NCI-H460 (cell line): ENCODE measurements at regions not wholly inside any gene's neighbourhood (a gene's known extent, or its start where the extent isn't known, plus 50 kb on each side); places are given as distances from the start of the nearest gene placed in this dataset.

Experiments used
- DNase-seq: peaks from one replicate; pipeline ENCODE4 v3.0.0-alpha.2; 2016; ENCODE audit warnings: low read depth; ENCODE audit errors: extremely low read depth

DNA sequence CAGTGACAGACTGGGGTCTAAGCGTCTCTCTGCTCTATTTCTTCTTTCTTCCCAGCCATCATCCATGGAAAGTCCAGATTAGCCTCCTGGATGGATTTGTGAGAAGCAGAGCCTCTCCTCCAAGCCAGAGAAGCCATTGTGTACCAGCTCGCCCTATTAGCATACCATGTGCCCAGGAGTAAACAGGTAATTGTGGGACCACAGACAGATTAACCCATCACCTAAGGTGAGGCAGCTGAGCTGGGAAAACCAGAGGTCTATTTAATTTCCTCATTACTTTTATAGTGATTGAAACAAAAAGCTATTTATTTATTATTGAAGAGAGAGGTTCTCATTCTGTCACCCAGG lies 54.7 kb upstream of the NT5C1B start:
- no peak for DNase-seq

DNA sequence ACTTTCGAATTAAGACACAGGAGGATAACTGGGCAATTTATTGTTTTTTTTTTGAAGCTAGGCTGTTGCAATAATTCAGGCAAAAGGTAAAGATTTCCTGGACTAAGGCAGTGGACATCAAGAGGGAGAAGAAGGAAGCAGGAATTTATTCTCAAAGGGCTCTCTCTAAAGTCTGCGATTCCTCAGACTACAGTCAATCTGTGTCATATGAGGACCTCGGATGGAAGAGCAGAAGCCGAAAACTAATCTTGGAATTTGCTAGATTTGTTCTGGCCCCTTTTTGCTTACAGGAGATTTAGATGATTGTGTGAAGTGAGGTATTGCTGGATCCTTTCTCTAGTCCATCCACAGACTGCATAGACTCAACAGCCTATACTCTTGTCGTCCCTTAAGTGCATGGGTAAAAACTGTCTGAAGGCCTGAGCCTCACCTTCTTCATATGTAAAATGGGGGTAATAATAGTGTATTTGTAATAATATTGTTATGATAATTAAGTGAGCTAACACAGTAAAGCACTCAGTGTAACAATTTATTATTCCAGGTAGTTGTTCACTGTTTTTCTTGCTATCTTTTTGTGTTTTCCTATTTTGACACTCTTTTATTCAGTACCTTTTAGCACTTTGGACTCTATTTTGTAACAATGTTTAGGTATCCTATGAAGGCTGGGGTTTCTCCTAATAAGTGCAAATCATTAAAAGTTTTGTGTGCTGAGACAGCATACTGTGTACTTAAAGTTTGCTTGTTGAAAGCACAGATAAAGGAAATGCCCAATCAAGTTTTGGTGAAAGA lies 54.2 kb upstream of the NT5C1B start:
- DNase-seq, result no peak

DNA sequence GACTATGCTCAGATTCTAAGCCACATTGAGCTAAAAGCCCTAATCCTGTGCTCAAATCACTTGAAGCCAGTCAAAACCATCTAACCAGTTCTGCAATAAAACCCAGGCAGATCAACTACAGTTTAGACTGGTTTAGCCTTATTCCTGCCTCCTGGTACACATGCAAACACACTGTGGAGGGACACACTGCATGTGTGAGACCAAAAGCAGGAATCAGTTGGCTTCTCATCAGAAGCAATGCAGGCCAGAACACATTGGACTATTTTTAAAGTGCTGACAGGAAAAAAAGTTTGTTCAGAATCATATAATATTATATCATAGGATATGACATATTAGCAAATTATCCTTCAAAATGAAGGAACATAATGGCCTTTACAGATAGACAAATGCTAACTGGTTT lies 52.5 kb upstream of the NT5C1B start:
- DNase-seq, result no peak

DNA sequence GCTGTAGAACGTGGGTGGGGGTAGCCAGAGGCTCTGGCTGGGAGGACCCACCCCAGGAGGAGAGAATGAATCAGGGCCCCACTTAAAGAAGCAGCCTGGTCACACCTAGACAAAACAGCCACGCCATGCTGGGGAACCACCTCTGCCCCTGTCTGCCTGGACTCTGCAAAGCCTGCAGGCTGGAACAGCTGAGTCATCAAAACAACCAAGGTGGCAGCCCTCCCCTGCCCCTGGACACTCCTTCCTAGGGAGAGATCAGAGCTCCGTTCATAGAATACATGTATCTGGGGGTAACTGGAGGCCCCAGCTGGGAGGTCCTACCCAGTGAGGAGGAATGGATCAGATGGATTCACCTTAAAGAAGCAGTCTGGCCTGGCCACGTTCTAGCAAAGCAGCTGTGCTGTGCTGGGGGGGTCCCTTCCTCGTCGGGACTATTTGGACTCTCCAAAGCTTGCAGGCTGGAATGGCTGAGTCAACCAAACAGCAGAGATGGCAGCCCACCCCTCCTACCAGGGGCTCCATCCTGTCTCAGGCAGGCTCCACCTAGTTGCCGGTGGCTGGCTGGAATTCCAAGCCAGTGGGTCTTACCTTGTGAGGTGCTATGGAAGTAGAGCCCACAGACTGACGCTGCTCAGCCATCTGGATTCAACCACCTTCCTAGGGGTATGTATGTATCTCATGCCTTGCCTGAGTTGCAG lies 50.5 kb upstream of the NT5C1B start:
- no peak for DNase-seq
